IMR-90 (cell line): ENCODE measurements at regions not wholly inside any gene's neighbourhood (a gene's known extent, or its start where the extent isn't known, plus 50 kb on each side); places are given as distances from the start of the nearest gene placed in this dataset.
A peak's percentile ranks its signal among the peaks of the same experiment; 100 is the strongest.

Experiments
- ATAC-seq: fragments of 200-7000 bp; cut with Tn5 transposase; 2 replicates; pipeline ENCODE4 v1.9.1; 2020; ENCODE audit warnings: low read depth, mild to moderate bottlenecking, moderate library complexity
- BruUV-seq: library from RNA; stranded (reverse); fragments of 400-500 nt; replicated peaks from 2 replicates; lab custom pipeline; 2021; lab: Mats Ljungman, UMichigan
- CTCF ChIA-PET: fragments of 300-600 bp; formaldehyde crosslinking; extraction: SDS; loops from one replicate; lab custom pipeline; 2021; ENCODE audit warnings: antibody characterized with exemption; lab: Yijun Ruan, JAX
- POLR2A ChIA-PET: fragments of 300-600 bp; sonication (Branson Sonifier 250); formaldehyde crosslinking; loops from one replicate; lab custom pipeline; 2022; ENCODE audit warnings: antibody characterized with exemption; ENCODE audit not compliant: unreplicated experiment; lab: Charles Lee
- DNase-seq: peaks from one replicate; pipeline ENCODE4 v3.0.0; 2013
- H2AFZ ChIP-seq: replicated peaks from 2 replicates; pipeline ENCODE3; 2013; ENCODE audit warnings: low read length, mild to moderate bottlenecking; ENCODE audit not compliant: poor library complexity
- H2AK5ac ChIP-seq: 2 replicates; pipeline ENCODE4 v1.6.1; 2013; ENCODE audit warnings: low read depth, low read length, inconsistent platforms
- H2AK9ac ChIP-seq: replicated peaks from 2 replicates; pipeline ENCODE3; 2013; ENCODE audit warnings: mild to moderate bottlenecking, low read depth, low read length, moderate library complexity; ENCODE audit not compliant: poor library complexity
- H2BK120ac ChIP-seq: 2 replicates; pipeline ENCODE4 v1.6.1; 2013; ENCODE audit warnings: low read depth, low read length, inconsistent platforms
- H2BK15ac ChIP-seq: 3 replicates; pipeline ENCODE4 v1.6.1; 2013; ENCODE audit warnings: low read depth, low read length, inconsistent platforms
- H2BK20ac ChIP-seq: 2 replicates; pipeline ENCODE4 v1.6.1; 2013; ENCODE audit warnings: low read depth, mild to moderate bottlenecking, inconsistent platforms, low read length, moderate library complexity
- H2BK5ac ChIP-seq: 2 replicates; pipeline ENCODE4 v1.6.1; 2013; ENCODE audit warnings: mild to moderate bottlenecking, low read depth, low read length, inconsistent platforms; ENCODE audit not compliant: poor library complexity, severe bottlenecking
- H3K14ac ChIP-seq: replicated peaks from 2 replicates; pipeline ENCODE4 v1.6.1; 2013; ENCODE audit warnings: low read depth, low read length, inconsistent platforms
- H3K18ac ChIP-seq: 2 replicates; pipeline ENCODE4 v1.6.1; 2013; ENCODE audit warnings: low read depth, low read length, control low read depth
- H3K23ac ChIP-seq: 2 replicates; pipeline ENCODE4 v1.6.1; 2013; ENCODE audit warnings: low read depth, low read length, inconsistent platforms
- H3K27ac ChIP-seq: 2 replicates; pipeline ENCODE4 v1.5.1; 2013; ENCODE audit warnings: mild to moderate bottlenecking, control low read depth, low read length; ENCODE audit not compliant: insufficient read depth
- H3K27me3 ChIP-seq: 2 replicates; pipeline ENCODE4 v1.6.1; 2013; ENCODE audit warnings: low read length; ENCODE audit not compliant: control insufficient read depth, insufficient read depth
- H3K36me3 ChIP-seq: 2 replicates; pipeline ENCODE4 v1.6.1; 2013; ENCODE audit warnings: low read length, mixed read lengths; ENCODE audit not compliant: control insufficient read depth, insufficient read depth
- H3K4ac ChIP-seq: 2 replicates; pipeline ENCODE4 v1.6.1; 2013; ENCODE audit warnings: low read depth, low read length, inconsistent platforms
- H3K4me1 ChIP-seq: 2 replicates; pipeline ENCODE4 v1.6.1; 2013; ENCODE audit warnings: low read length, mixed read lengths; ENCODE audit not compliant: control insufficient read depth, insufficient read depth
- H3K4me2 ChIP-seq: 2 replicates; pipeline ENCODE4 v1.6.1; 2013; ENCODE audit warnings: low read depth, mild to moderate bottlenecking, control low read depth, low read length, moderate library complexity
- H3K4me3 ChIP-seq: 2 replicates; pipeline ENCODE4 v1.5.1; 2013; ENCODE audit warnings: low read depth, mild to moderate bottlenecking, control low read depth, low read length, moderate library complexity; ENCODE audit not compliant: insufficient read depth
- H3K56ac ChIP-seq: 2 replicates; pipeline ENCODE4 v1.6.1; 2013; ENCODE audit warnings: low read length, inconsistent platforms; ENCODE audit not compliant: insufficient read depth; ENCODE audit errors: extremely low read depth
- H3K79me1 ChIP-seq, 2 experiments: 2 replicates each; pipeline ENCODE4 v1.6.1; 2013; ENCODE audit warnings: low read length in 2 of 2, inconsistent platforms in 1 of 2, low read depth in 1 of 2
- H3K9ac ChIP-seq: 2 replicates; pipeline ENCODE4 v1.6.1; 2013; ENCODE audit warnings: low read depth, low read length, control low read depth
- H3K9me1 ChIP-seq: 2 replicates; pipeline ENCODE4 v1.6.1; 2013; ENCODE audit warnings: low read length, inconsistent platforms; ENCODE audit not compliant: insufficient read depth
- H3K9me3 ChIP-seq: 2 replicates; pipeline ENCODE4 v1.6.1; 2013; ENCODE audit warnings: low read length; ENCODE audit not compliant: control insufficient read depth, insufficient read depth
- H4K20me1 ChIP-seq: 2 replicates; pipeline ENCODE4 v1.6.1; 2013; ENCODE audit warnings: low read length, inconsistent platforms; ENCODE audit not compliant: insufficient read depth
- H4K5ac ChIP-seq: 2 replicates; pipeline ENCODE4 v1.6.1; 2013; ENCODE audit warnings: mild to moderate bottlenecking, low read depth, low read length, control low read depth
- H4K8ac ChIP-seq, 2 experiments: 2 replicates each; pipeline ENCODE4 v1.6.1; 2013; ENCODE audit warnings: low read depth in 2 of 2, low read length in 2 of 2, control low read depth in 1 of 2, inconsistent platforms in 1 of 2
- H4K91ac ChIP-seq: 2 replicates; pipeline ENCODE4 v1.6.1; 2013; ENCODE audit warnings: low read depth, low read length, inconsistent platforms; ENCODE audit not compliant: insufficient read depth
- BHLHE40 ChIP-seq: fragments of 150-350 bp; IDR thresholded peaks from 2 replicates; pipeline ENCODE4 v1.6.1; 2016; ENCODE audit warnings: mild to moderate bottlenecking, low read depth, low read length
- CEBPB ChIP-seq: IDR thresholded peaks from 2 replicates; pipeline ENCODE4 v1.6.1; 2012; ENCODE audit warnings: low read depth, low read length, improper control_type of control experiment
- CHD1 ChIP-seq: IDR thresholded peaks from 2 replicates; pipeline ENCODE4 v1.6.1; 2012; ENCODE audit warnings: low read depth, low read length, improper control_type of control experiment
- FOS ChIP-seq: fragments of 150-350 bp; IDR thresholded peaks from 2 replicates; pipeline ENCODE4 v1.6.1; 2016; ENCODE audit warnings: low read depth, low read length
- MAZ ChIP-seq: IDR thresholded peaks from 2 replicates; pipeline ENCODE4 v1.6.1; 2012; ENCODE audit warnings: low read depth, mild to moderate bottlenecking, low read length, improper control_type of control experiment, moderate library complexity, borderline replicate concordance
- POLR2A ChIP-seq: IDR thresholded peaks from 2 replicates; pipeline ENCODE4 v1.6.1; 2012; ENCODE audit warnings: mild to moderate bottlenecking, low read depth, low read length
- WGBS, 2 experiments: methylation state at CpG; one replicate each; pipeline versions ENCODE4 v1.1.5 to v1.1.7; 2013; ENCODE audit warnings: missing lambda C conversion rate in 2 of 2; ENCODE audit not compliant: insufficient read length in 1 of 2; ENCODE audit errors: extremely low coverage in 2 of 2; 5-methylcytosine and 5-hydroxymethylcytosine counted together
- dilution Hi-C: fragments of 300-500 bp; cut with HindIII; formaldehyde crosslinking; loops from one replicate; pipeline ENCODE4 v1.14.3; 2018; ENCODE audit warnings: low sequenced_read_pairs; ENCODE audit not compliant: unreplicated experiment
- in situ Hi-C: fragments of 300-500 bp; cut with MboI; formaldehyde crosslinking; loops from 3 replicates; pipeline ENCODE4 v1.14.3; 2019; ENCODE audit warnings: low sequenced_read_pairs, inconsistent platforms, mixed read lengths
- intact Hi-C: fragments of 100-400 bp; cut with micrococcal nuclease; formaldehyde crosslinking; loops from 2 replicates; pipeline ENCODE4 v1.10.0; 2022
- TF ChIP-seq, protein P1 (sequence below): fragments of 150-350 bp; IDR thresholded peaks from 2 replicates; pipeline ENCODE4 v1.6.1; 2016; ENCODE audit warnings: low read depth, mild to moderate bottlenecking, low read length, moderate library complexity, borderline replicate concordance
- TF ChIP-seq, protein P2 (sequence below): conservative IDR thresholded peaks from 2 replicates; pipeline ENCODE4 v1.5.1; 2012; ENCODE audit warnings: mild to moderate bottlenecking, low read depth, low read length, improper control_type of control experiment

DNA sequence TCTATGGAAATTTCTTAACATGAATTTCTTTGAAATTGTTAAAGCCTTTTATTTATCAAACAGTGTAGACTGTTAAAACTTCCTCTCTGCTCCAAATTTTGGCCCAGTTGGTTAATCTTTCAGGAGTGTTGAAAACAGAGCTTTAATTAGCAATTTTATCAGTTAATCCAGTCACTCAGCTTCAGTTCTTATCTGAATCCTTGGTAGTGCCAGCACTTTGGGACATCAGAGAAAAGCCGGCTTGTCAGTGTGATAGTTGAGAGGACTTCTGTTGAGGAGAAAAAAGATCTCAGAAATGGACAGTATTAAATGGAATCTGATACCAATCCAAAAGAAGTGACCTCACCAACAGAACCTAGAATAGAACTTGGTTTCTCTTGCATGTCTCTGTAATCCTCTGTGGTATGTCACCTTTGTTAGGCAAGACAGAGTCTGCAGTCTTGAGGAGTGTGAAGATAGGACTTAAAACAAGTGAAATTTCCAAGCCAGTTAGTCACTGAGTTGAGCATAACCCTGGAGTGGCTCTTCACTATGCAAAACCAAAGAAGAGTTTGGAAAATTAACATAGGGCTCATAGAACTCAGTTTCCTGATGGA lies 251.8 kb downstream of the NNT start:
- Histone ChIP-seq H3K4ac (no peak overlapping the region), H3K23ac (no peak overlapping the region), H4K8ac (no peak overlapping the region), H3K4me2 (no peak overlapping the region), H4K91ac (no peak overlapping the region), H2BK5ac (no peak overlapping the region), H3K4me1 (no peaks in the 10 kb centered on the region), H2AFZ (no peak overlapping the region), H4K5ac (no peak overlapping the region), H3K27ac (no peak overlapping the region), H3K27me3 (no peaks in the 10 kb centered on the region), H3K36me3 (no peaks in the 10 kb centered on the region), H4K20me1 (no peaks in the 10 kb centered on the region), H3K56ac (no peak overlapping the region), H2AK9ac (no peak overlapping the region), H3K9me3 (no peaks in the 10 kb centered on the region), H3K18ac (no peak overlapping the region), H2BK120ac (no peak overlapping the region), H3K9ac (no peak overlapping the region), H3K4me3 (no peak overlapping the region), H2BK20ac (no peak overlapping the region), H3K14ac (no peak overlapping the region), H2BK15ac (no peak overlapping the region), H3K9me1 (no peaks in the 10 kb centered on the region), H3K79me1 (no peaks in the 10 kb centered on the region), H2AK5ac (no peak overlapping the region)
- no CpG with 5 or more reads among the region's 1 CpG for WGBS, 2 experiments
- POLR2A ChIA-PET, result no interaction called here
- peak; percentile 23 for DNase-seq
- in situ Hi-C loops, result no loop called here
- no peak for TF ChIP-seq BHLHE40
- no peak for TF ChIP-seq MAZ
- no peak for TF ChIP-seq CHD1
- no peak for TF ChIP-seq POLR2A
- TF ChIP-seq FOS, result no peak
- TF ChIP-seq, protein P1, sequence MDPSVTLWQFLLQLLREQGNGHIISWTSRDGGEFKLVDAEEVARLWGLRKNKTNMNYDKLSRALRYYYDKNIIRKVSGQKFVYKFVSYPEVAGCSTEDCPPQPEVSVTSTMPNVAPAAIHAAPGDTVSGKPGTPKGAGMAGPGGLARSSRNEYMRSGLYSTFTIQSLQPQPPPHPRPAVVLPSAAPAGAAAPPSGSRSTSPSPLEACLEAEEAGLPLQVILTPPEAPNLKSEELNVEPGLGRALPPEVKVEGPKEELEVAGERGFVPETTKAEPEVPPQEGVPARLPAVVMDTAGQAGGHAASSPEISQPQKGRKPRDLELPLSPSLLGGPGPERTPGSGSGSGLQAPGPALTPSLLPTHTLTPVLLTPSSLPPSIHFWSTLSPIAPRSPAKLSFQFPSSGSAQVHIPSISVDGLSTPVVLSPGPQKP, result no peak
- TF ChIP-seq, protein P2, sequence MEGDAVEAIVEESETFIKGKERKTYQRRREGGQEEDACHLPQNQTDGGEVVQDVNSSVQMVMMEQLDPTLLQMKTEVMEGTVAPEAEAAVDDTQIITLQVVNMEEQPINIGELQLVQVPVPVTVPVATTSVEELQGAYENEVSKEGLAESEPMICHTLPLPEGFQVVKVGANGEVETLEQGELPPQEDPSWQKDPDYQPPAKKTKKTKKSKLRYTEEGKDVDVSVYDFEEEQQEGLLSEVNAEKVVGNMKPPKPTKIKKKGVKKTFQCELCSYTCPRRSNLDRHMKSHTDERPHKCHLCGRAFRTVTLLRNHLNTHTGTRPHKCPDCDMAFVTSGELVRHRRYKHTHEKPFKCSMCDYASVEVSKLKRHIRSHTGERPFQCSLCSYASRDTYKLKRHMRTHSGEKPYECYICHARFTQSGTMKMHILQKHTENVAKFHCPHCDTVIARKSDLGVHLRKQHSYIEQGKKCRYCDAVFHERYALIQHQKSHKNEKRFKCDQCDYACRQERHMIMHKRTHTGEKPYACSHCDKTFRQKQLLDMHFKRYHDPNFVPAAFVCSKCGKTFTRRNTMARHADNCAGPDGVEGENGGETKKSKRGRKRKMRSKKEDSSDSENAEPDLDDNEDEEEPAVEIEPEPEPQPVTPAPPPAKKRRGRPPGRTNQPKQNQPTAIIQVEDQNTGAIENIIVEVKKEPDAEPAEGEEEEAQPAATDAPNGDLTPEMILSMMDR, result no peak
- TF ChIP-seq CEBPB, result no peak
- no TSS peak for BruUV-seq
- ATAC-seq, result peak; percentile 80
- CTCF ChIA-PET, result interaction anchor here (1.0 kb wide), 1 partner anchor 22 kb away, joined by 3 read pairs; no protein-coding TSS in a partner anchor
- intact Hi-C loops, result no loop called here
- dilution Hi-C loops, result no loop called here
